IPS DF 6.9 (cell line): ENCODE measurements at regions not wholly inside any gene's neighbourhood (a gene's known extent, or its start where the extent isn't known, plus 50 kb on each side); places are given as distances from the start of the nearest gene placed in this dataset.

Experiments used
- DNase-seq: peaks from one replicate; pipeline ENCODE4 v3.0.0-alpha.2; 2013; ENCODE audit warnings: low read depth, low spot score
- H3K27ac ChIP-seq: one replicate; pipeline ENCODE4 v1.5.1; 2013; ENCODE audit warnings: low read length, control low read depth
- H3K27me3 ChIP-seq: 2 replicates; pipeline ENCODE4 v1.6.1; 2013; ENCODE audit warnings: mild to moderate bottlenecking, low read length; ENCODE audit not compliant: control insufficient read depth, insufficient read depth
- H3K36me3 ChIP-seq: 2 replicates; pipeline ENCODE4 v1.6.1; 2013; ENCODE audit warnings: low read length; ENCODE audit not compliant: control insufficient read depth, insufficient read depth
- H3K4me1 ChIP-seq: 2 replicates; pipeline ENCODE4 v1.6.1; 2013; ENCODE audit warnings: low read length; ENCODE audit not compliant: control insufficient read depth, insufficient read depth
- H3K4me3 ChIP-seq: 2 replicates; pipeline ENCODE4 v1.5.1; 2013; ENCODE audit warnings: mild to moderate bottlenecking, low read length
- H3K9me3 ChIP-seq: 2 replicates; pipeline ENCODE4 v1.6.1; 2013; ENCODE audit warnings: low read length, inconsistent platforms; ENCODE audit not compliant: control insufficient read depth, insufficient read depth
- WGBS: extraction: QIAGEN DNeasy Blood & Tissue Kit; methylation state at CpG from one replicate; pipeline ENCODE4 v1.1.7; 2013; ENCODE audit warnings: mixed read lengths, missing lambda C conversion rate; ENCODE audit not compliant: insufficient read length, insufficient coverage; 5-methylcytosine and 5-hydroxymethylcytosine counted together

DNA sequence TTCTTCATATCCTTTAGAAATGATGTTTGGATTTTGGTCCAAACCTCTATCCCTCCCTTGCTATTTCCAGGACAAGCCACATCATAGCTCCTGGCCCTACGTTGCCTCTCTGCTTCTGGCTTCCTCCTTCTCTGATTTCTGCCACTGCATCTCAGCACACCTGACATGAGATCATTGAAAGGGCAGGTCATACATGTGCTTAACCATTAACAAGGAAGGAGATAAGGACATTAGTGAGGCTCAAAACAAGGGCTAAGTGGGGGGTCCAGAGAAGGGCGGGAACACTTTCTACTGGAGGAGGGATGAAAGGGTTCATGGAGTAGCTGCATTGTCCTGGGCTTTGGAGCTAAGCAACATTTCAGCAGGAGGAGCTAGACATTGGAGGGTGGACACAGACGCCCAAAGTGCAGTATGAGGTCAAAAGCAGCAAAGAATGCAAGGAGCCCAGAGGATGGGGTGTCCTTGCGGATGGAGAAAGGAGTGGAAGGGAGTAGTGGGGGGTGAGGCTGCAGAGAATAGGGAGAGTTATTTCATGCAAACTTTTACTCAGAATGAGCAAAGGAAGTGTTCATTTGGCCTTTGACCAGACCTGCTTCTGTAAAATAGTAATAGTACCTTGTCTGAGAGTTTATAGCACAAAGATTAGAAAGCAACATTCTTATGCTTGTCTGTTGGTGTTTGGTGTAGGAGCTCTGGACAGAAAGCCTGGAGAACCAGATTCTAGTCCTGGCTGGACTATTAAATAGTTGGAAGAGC, 102.4 kb upstream of the CREB5 start:
- no CpG with 5 or more reads among the region's 4 CpGs for WGBS
- H3K27me3 ChIP-seq = no peaks in the 10 kb centered on the region
- H3K9me3 ChIP-seq = no peaks in the 10 kb centered on the region
- no peak for DNase-seq
- H3K4me3 ChIP-seq = no peak overlapping the region
- H3K27ac ChIP-seq = no peak overlapping the region
- H3K4me1 ChIP-seq = no peaks in the 10 kb centered on the region; the same call in 1 of the 2 replicates
- H3K36me3 ChIP-seq = no peaks in the 10 kb centered on the region

DNA sequence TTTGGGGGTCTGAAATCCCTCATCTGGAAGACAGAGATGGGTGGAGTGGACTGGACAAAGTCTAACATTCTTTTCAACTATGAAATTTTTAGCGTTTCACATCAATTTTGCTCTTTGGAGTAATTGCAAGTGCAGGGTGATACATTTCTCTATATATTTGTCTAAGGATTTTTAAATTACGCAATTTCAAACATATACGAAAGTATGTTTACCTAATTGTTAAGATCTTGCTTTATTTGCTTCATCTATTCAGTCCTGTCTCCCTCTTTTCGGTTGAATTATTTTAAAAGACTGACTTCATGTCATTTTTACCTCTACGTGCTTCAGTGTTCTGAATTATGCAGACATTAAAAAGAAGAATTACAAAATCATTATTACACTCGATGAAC, 101.9 kb upstream of the CREB5 start:
- Histone ChIP-seq H3K4me3 (no peak overlapping the region), H3K27ac (no peak overlapping the region), H3K36me3 (no peaks in the 10 kb centered on the region), H3K9me3 (no peaks in the 10 kb centered on the region), H3K4me1 (no peaks in the 10 kb centered on the region; the same call in 1 of the 2 replicates), H3K27me3 (no peaks in the 10 kb centered on the region)
- no peak for DNase-seq
- WGBS = no CpG with 5 or more reads among the region's 6 CpGs

DNA sequence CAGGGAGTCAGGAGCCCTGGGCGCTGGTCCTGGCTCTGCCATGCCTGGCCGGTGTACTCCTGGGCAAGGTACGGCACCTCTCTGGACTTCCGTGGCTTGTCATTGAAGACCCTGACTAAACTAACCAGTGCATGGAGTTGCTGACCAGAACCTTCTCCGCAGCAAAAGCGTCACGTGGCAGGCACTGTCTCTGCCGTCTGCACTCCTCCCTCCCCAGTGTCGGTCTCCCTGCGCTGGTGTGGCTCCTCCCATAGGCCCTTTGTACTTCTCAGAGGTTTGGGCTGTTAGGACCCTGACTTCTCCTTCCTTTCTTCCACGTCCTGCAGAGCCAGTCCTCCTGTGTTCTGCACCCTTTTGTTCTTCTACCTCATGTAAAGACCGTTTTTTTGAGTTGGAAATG, 100.6 kb upstream of the CREB5 start:
- Histone ChIP-seq H3K36me3 (no peaks in the 10 kb centered on the region), H3K27me3 (no peaks in the 10 kb centered on the region)
- no CpG with 5 or more reads among the region's 12 CpGs for WGBS

DNA sequence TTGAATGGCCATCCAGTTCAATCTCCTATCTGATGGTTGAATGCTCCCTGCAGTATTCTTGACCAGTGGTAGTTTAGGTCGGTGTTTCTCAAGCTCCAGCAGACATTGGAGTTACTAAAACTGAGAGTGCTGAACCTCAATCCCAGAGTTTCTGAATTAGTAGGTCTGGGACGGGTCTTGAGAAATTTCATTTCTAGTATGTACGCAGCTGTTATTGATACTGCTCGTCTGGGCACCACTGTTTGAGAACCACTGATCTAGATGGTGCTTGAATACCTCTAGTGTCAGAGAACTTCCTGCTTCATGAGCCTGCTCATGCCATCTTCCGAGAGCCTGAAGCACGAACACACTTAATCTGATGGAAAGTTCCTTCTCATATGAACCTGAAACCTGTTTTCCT, 99.4 kb upstream of the CREB5 start:
- Histone ChIP-seq H3K36me3 (no peaks in the 10 kb centered on the region), H3K27ac (no peak overlapping the region), H3K4me3 (no peak overlapping the region), H3K9me3 (no peaks in the 10 kb centered on the region), H3K4me1 (no peaks in the 10 kb centered on the region; the same call in 1 of the 2 replicates), H3K27me3 (no peaks in the 10 kb centered on the region)
- no peak for DNase-seq
- WGBS = no CpG with 5 or more reads among the region's 6 CpGs

More for the DNA sequence above, 100.6 kb upstream of the CREB5 start:
- H3K4me3 ChIP-seq = no peak overlapping the region
- no peaks in the 10 kb centered on the region; the same call in 1 of the 2 replicates for H3K4me1 ChIP-seq
- H3K27ac ChIP-seq = no peak overlapping the region
- no peak for DNase-seq
- H3K9me3 ChIP-seq = no peaks in the 10 kb centered on the region

DNA sequence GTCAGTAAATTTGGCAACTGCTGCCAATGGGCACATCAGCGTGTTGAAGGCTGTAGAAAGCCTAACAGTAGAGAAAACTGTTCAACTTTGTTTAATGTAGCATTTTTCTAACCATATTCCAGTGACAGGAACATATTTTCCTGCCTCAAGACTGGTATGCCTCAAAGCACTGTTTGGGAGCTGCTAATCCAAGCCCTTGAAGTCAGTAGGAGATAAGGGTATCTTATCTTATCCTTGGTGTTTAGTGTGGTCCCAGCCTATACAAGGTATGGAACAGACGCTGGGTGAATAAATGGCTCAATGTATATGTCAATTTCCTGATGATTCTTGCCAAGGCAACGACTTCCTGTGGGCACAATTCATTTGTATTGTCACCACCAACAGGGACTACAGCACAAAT, 97.5 kb upstream of the CREB5 start:
- WGBS = no CpG with 5 or more reads among the region's 3 CpGs
- H3K27me3 ChIP-seq = no peaks in the 10 kb centered on the region

DNA sequence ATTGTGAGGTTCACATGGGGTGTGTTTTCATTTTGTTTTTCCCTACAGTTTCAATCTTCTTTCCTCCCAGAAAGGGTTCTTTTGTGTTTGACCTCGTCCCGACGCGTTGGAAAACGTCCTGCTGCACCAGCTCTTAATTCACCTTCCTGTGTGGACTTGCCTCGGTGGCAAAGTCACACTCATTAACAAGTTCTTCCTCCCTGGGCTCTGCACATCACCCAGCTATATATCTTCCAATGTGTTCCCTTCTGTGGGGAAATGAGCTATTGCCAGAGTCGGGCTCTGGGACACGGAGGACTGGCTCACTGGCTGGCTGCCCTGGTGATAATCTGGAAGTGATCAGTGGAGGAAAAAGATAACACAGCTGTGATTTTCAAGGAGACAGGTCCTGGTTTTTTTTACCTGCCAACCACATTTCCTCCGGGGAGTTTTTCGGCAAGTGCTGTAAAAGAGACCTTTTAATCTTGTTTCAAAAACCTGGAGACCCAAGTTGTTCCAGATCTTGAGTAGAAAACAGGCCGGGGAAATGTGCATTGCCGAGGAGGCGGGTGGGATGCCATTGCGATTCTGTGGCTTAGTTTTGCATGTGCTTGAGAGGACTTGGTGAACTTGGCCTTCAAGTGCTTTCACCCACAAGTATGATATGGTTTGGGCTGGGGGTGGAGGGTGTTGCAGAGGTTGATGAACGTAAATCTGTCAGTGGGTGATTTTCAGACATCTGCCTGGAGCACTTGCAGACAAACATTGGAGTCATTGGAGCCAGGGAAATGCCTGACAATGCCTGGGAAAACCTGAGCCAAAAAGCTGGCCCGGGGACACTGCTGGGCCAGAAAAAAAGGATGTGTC, 96.5 kb upstream of the CREB5 start:
- H3K4me3 ChIP-seq = no peak overlapping the region
- H3K27ac ChIP-seq = no peak overlapping the region
- H3K4me1 ChIP-seq = no peaks in the 10 kb centered on the region; the same call in 1 of the 2 replicates
- H3K36me3 ChIP-seq = no peaks in the 10 kb centered on the region
- WGBS = no CpG with 5 or more reads among the region's 16 CpGs
- no peaks in the 10 kb centered on the region for H3K9me3 ChIP-seq
- no peak for DNase-seq
- H3K27me3 ChIP-seq = no peaks in the 10 kb centered on the region

More for the DNA sequence above, 97.5 kb upstream of the CREB5 start:
- H3K4me3 ChIP-seq = no peak overlapping the region
- H3K27ac ChIP-seq = no peak overlapping the region
- H3K9me3 ChIP-seq = no peaks in the 10 kb centered on the region
- no peaks in the 10 kb centered on the region for H3K36me3 ChIP-seq
- DNase-seq = no peak
- H3K4me1 ChIP-seq = no peaks in the 10 kb centered on the region; the same call in 1 of the 2 replicates

DNA sequence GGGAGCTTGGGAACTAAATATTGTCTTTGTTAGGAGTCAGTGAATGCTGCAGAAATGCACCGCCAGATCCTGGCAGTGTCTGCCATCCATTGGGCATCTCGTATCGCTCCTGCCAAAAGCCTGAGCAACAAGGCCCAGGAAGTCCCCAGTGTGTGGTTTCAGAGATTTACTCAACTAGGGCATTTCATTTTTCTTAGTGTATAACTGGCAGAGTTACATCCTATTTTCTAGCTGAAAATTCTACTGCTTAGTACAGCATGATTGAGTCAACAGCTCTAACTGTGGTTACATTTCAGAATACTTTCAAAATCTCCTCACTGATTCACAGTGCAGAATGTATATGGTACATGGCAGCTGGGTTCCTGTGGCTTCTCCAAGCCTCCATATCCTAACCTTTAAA, 95.8 kb upstream of the CREB5 start:
- WGBS = no CpG with 5 or more reads among the region's 3 CpGs
- Histone ChIP-seq H3K27me3 (no peaks in the 10 kb centered on the region), H3K9me3 (no peaks in the 10 kb centered on the region), H3K27ac (no peak overlapping the region), H3K4me3 (no peak overlapping the region), H3K36me3 (no peaks in the 10 kb centered on the region), H3K4me1 (no peaks in the 10 kb centered on the region; the same call in 1 of the 2 replicates)
- no peak for DNase-seq

DNA sequence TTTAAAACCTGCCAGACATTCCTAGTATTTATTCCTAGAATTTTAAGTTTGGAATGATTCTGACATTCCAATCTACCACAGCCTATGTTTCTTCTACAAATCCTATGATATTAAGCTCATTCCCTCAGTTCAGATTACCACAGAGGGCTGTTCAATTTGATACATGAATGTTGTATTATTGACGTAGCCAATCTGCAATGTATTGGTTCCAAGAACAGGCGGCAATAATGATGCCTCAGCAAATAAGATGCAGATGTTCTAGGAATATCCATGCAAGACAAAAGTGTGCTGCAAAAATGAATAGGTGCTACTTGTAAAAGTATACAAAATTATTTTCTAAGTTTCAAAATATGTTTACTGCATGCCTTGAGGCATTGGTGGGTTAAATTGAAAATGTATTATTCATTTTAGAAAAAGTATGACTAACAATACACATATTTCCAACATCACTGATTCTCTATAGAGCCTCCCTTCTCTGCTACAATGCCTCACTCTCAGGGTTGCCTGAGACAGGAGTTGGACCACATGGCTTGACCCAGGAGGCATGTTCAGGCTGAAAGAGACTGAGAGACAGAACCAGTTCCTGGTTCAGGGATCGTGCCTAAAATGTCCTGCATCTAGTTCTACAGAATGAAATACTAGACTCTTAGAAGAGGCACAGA, 94.1 kb upstream of the CREB5 start:
- H3K4me1 ChIP-seq = no peaks in the 10 kb centered on the region
- no peak overlapping the region for H3K27ac ChIP-seq
- H3K9me3 ChIP-seq = no peaks in the 10 kb centered on the region
- H3K27me3 ChIP-seq = no peaks in the 10 kb centered on the region
- WGBS = no CpG with 5 or more reads among the region's 3 CpGs
- H3K36me3 ChIP-seq = no peaks in the 10 kb centered on the region
- no peak overlapping the region for H3K4me3 ChIP-seq
- no peak for DNase-seq

DNA sequence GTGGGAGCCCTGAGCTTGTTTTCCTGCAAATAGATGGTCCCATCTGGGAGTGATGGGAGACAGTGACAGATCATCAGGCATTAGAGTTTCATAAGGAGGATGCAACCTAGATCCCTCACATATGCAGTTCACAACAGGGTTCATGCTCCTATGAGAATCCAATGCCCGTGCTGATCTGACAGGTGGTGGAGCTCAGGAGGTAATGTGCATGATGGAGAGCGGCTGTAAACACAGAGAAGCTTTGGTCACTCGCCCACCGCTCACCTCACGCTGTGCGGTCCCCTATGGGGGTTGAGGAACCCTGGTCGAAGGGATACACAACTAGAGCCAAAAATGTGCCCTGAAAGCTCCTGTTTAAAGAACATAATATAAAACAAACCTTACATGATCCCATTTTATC, 88.5 kb upstream of the CREB5 start:
- WGBS = no CpG with 5 or more reads among the region's 7 CpGs
- Histone ChIP-seq H3K4me3 (no peak overlapping the region), H3K36me3 (no peaks in the 10 kb centered on the region), H3K4me1 (peaks cover 1% of the 10 kb centered on the region; the same call in 1 of the 2 replicates), H3K27me3 (no peaks in the 10 kb centered on the region), H3K27ac (no peak overlapping the region), H3K9me3 (no peaks in the 10 kb centered on the region)
- DNase-seq = no peak

DNA sequence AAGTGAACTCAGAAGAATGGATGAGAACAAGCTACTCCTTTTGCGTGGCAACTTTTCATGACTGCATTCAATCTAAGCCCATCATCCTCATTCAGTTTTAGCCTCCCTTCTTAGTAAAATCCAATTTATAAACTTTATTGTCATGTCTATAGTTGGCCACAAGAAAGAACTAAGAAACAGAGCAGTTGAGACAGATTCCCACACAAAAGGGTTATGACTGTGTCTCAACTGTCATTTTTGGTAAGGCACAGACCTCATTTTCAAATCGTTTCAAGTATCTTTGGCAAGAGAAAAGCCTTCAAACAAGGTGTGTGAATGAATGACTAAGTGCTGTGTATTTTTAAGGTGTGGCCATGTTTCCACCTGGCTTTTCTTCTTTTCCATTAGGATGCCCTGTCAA, 84.2 kb upstream of the CREB5 start:
- no peaks in the 10 kb centered on the region for H3K27me3 ChIP-seq
- H3K27ac ChIP-seq = no peak overlapping the region
- no peak overlapping the region for H3K4me3 ChIP-seq
- H3K36me3 ChIP-seq = no peaks in the 10 kb centered on the region
- peaks cover 1% of the 10 kb centered on the region; the same call in 1 of the 2 replicates for H3K4me1 ChIP-seq
- DNase-seq = no peak
- no peaks in the 10 kb centered on the region for H3K9me3 ChIP-seq
- WGBS = no CpG with 5 or more reads among the region's 2 CpGs
